ENCODE measurements at regions not wholly inside any gene's neighbourhood (a gene's known extent, or its start where the extent isn't known, plus 50 kb on each side); places are given as distances from the start of the nearest gene placed in this dataset.

GRCh38 chr9:108002371-108002956 is 512.9 kb upstream of the KLF4 start:
- Mint-ChIP-seq H3K27me3 (ENCODE audit: insufficient read depth, unreplicated experiment) (peaks cover 10% of the 10 kb centered on the region), H3K36me3 (ENCODE audit: insufficient read depth, unreplicated experiment) (no peaks in the 10 kb centered on the region), H3K9me3 (ENCODE audit: unreplicated experiment) (no peaks in the 10 kb centered on the region), H3K4me3 (ENCODE audit: unreplicated experiment) (no peak overlapping the region), H3K4me1 (ENCODE audit: low read depth, unreplicated experiment) (peaks cover 6% of the 10 kb centered on the region), H3K27ac (ENCODE audit: unreplicated experiment) (no peak overlapping the region)
- no peaks in the 10 kb centered on the region for H3K27me3 ChIP-seq (replicated peaks; ENCODE audit: control insufficient read depth, insufficient read depth, low read length)
- BruUV-seq (replicated peaks) = no TSS peak
- H3K9me3 ChIP-seq = no peaks in the 10 kb centered on the region
- no peak for TF ChIP-seq CTCF (IDR thresholded peaks at IDR 0.05; ENCODE audit: insufficient read depth in 1 of 2, low read depth in 1 of 2, low read length in 1 of 2, severe bottlenecking in 1 of 2, unreplicated experiment in 1 of 2)
- no peak overlapping the region for H3K4me3 ChIP-seq (ENCODE audit: low read depth, low read length)
- no peak for DNase-seq
- peaks cover 7% of the 10 kb centered on the region; the same call in 1 of the 2 replicates for H3K4me1 ChIP-seq
- POLR2A ChIA-PET = no interaction called here
- intact Hi-C loops (cut with micrococcal nuclease; ENCODE audit: unreplicated experiment) = no loop called here
- H3K36me3 ChIP-seq (ENCODE audit: control insufficient read depth, insufficient read depth, low read length) = no peaks in the 10 kb centered on the region
- CTCF ChIA-PET = no interaction called here

- Histone ChIP-seq H3K36me3 (ENCODE audit: control insufficient read depth, insufficient read depth, low read length) (no peaks in the 10 kb centered on the region), H3K4me1 (peaks cover 7% of the 10 kb centered on the region; the same call in 1 of the 2 replicates), H3K9me3 (no peaks in the 10 kb centered on the region), H3K4me3 (ENCODE audit: low read depth, low read length) (no peak overlapping the region), H3K27me3 (replicated peaks; ENCODE audit: control insufficient read depth, insufficient read depth, low read length) (no peaks in the 10 kb centered on the region)
- ChIA-PET POLR2A (no interaction called here), CTCF (no interaction called here)
- no TSS peak for BruUV-seq (replicated peaks)
- Mint-ChIP-seq H3K27ac (ENCODE audit: unreplicated experiment) (no peak overlapping the region), H3K4me3 (ENCODE audit: unreplicated experiment) (no peak overlapping the region), H3K36me3 (ENCODE audit: insufficient read depth, unreplicated experiment) (no peaks in the 10 kb centered on the region), H3K9me3 (ENCODE audit: unreplicated experiment) (no peaks in the 10 kb centered on the region), H3K27me3 (ENCODE audit: insufficient read depth, unreplicated experiment) (peaks cover 10% of the 10 kb centered on the region), H3K4me1 (ENCODE audit: low read depth, unreplicated experiment) (peaks cover 6% of the 10 kb centered on the region)
- no peak for DNase-seq
- intact Hi-C loops (cut with micrococcal nuclease; ENCODE audit: unreplicated experiment) = no loop called here
- TF ChIP-seq CTCF (IDR thresholded peaks at IDR 0.05; ENCODE audit: insufficient read depth in 1 of 2, low read depth in 1 of 2, low read length in 1 of 2, severe bottlenecking in 1 of 2, unreplicated experiment in 1 of 2) = no peak
These were observed 511.7 kb upstream of the KLF4 start for GRCh38 chr9:108001237-108001636.

GRCh38 chr9:107999890-108000289 is 510.3 kb upstream of the KLF4 start:
- no TSS peak for BruUV-seq (replicated peaks)
- Mint-ChIP-seq H3K4me1 (ENCODE audit: low read depth, unreplicated experiment) (peaks cover 6% of the 10 kb centered on the region), H3K27me3 (ENCODE audit: insufficient read depth, unreplicated experiment) (peaks cover 8% of the 10 kb centered on the region), H3K4me3 (ENCODE audit: unreplicated experiment) (no peak overlapping the region), H3K27ac (ENCODE audit: unreplicated experiment) (no peak overlapping the region), H3K9me3 (ENCODE audit: unreplicated experiment) (no peaks in the 10 kb centered on the region), H3K36me3 (ENCODE audit: insufficient read depth, unreplicated experiment) (no peaks in the 10 kb centered on the region)
- no peak overlapping the region for H3K4me3 ChIP-seq (ENCODE audit: low read depth, low read length)
- intact Hi-C loops (cut with micrococcal nuclease; ENCODE audit: unreplicated experiment) = no loop called here
- ChIA-PET POLR2A (no interaction called here), CTCF (no interaction called here)
- TF ChIP-seq CTCF (IDR thresholded peaks at IDR 0.05; ENCODE audit: insufficient read depth in 1 of 2, low read depth in 1 of 2, low read length in 1 of 2, severe bottlenecking in 1 of 2, unreplicated experiment in 1 of 2) = peak in 1 of 2 experiments; percentile 7
- DNase-seq = no peak
- H3K4me1 ChIP-seq = peaks cover 7% of the 10 kb centered on the region; the same call in 1 of the 2 replicates
- H3K9me3 ChIP-seq = no peaks in the 10 kb centered on the region
- no peaks in the 10 kb centered on the region for H3K27me3 ChIP-seq (replicated peaks; ENCODE audit: control insufficient read depth, insufficient read depth, low read length)
- no peaks in the 10 kb centered on the region for H3K36me3 ChIP-seq (ENCODE audit: control insufficient read depth, insufficient read depth, low read length)

All from Caco-2 (cell line).